ENCODE measurements at regions not wholly inside any gene's neighbourhood (a gene's known extent, or its start where the extent isn't known, plus 50 kb on each side); places are given as distances from the start of the nearest gene placed in this dataset.
"Not testable (repeated sequence)": the region's sequence is repeated elsewhere in the genome, so short reads cannot be mapped to it uniquely, and the experiment has no call there.

DNA sequence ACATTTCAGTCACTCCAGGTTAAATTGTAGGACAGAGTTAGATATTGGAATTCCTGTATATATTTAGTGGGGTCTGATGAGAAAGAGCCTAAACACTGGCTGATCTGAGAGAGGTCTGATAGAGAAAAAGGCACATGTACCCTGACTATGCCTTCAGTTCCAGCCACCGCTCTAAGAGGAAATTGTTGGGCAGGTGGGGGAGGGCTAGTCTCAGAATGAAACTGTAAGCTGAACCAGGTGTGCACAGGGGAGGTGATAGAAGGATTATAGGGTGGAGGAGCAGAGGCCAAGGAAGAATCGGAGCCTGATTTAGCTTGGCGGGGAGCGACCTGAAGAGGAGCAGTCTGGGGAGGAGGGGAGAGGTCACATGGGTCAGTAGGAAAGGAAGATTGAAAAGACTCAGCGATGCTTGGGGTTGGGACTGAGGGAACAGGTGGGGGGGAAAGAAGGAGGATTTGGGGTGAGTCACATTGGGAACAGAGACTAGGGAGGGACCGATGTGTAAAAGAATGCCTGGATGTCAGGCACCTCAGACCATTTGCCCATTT is 74.3 kb upstream of the SIRPG start:
- TF ChIP-seq, protein P1, sequence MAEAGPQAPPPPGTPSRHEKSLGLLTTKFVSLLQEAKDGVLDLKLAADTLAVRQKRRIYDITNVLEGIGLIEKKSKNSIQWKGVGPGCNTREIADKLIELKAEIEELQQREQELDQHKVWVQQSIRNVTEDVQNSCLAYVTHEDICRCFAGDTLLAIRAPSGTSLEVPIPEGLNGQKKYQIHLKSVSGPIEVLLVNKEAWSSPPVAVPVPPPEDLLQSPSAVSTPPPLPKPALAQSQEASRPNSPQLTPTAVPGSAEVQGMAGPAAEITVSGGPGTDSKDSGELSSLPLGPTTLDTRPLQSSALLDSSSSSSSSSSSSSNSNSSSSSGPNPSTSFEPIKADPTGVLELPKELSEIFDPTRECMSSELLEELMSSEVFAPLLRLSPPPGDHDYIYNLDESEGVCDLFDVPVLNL (IDR thresholded peaks at IDR 0.05; ENCODE audit: low read depth, low read length): not testable (repeated sequence)
- not testable (repeated sequence) for TF ChIP-seq YY1 (IDR thresholded peaks at IDR 0.05; ENCODE audit: low read depth, low read length); RELA (IDR thresholded peaks at IDR 0.05; ENCODE audit: borderline replicate concordance, partially characterized antibody)
- TF ChIP-seq, protein P2, sequence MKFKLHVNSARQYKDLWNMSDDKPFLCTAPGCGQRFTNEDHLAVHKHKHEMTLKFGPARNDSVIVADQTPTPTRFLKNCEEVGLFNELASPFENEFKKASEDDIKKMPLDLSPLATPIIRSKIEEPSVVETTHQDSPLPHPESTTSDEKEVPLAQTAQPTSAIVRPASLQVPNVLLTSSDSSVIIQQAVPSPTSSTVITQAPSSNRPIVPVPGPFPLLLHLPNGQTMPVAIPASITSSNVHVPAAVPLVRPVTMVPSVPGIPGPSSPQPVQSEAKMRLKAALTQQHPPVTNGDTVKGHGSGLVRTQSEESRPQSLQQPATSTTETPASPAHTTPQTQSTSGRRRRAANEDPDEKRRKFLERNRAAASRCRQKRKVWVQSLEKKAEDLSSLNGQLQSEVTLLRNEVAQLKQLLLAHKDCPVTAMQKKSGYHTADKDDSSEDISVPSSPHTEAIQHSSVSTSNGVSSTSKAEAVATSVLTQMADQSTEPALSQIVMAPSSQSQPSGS (IDR thresholded peaks at IDR 0.05; ENCODE audit: low read length): not testable (repeated sequence)
- TF ChIP-seq, protein P3, sequence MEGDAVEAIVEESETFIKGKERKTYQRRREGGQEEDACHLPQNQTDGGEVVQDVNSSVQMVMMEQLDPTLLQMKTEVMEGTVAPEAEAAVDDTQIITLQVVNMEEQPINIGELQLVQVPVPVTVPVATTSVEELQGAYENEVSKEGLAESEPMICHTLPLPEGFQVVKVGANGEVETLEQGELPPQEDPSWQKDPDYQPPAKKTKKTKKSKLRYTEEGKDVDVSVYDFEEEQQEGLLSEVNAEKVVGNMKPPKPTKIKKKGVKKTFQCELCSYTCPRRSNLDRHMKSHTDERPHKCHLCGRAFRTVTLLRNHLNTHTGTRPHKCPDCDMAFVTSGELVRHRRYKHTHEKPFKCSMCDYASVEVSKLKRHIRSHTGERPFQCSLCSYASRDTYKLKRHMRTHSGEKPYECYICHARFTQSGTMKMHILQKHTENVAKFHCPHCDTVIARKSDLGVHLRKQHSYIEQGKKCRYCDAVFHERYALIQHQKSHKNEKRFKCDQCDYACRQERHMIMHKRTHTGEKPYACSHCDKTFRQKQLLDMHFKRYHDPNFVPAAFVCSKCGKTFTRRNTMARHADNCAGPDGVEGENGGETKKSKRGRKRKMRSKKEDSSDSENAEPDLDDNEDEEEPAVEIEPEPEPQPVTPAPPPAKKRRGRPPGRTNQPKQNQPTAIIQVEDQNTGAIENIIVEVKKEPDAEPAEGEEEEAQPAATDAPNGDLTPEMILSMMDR (IDR thresholded peaks at IDR 0.05 in 2 of 3, conservative IDR thresholded peaks at IDR 0.05 in 1 of 3; ENCODE audit: control insufficient read depth in 2 of 3, extremely low read depth in 1 of 3, insufficient read depth in 1 of 3, low read depth in 3 of 3, low read length in 3 of 3): not testable (repeated sequence)

Data from GM12878 (cell line).